GM21367 (cell line): ENCODE measurements at regions not wholly inside any gene's neighbourhood (a gene's known extent, or its start where the extent isn't known, plus 50 kb on each side); places are given as distances from the start of the nearest gene placed in this dataset.
"Not testable (repeated sequence)": the region's sequence is repeated elsewhere in the genome, so short reads cannot be mapped to it uniquely, and the experiment has no call there.

Experiments
- ATAC-seq: cut with Tn5 transposase; IDR thresholded peaks from one replicate; pipeline ENCODE4 v1.9.1; 2021; ENCODE audit not compliant: unreplicated experiment

DNA sequence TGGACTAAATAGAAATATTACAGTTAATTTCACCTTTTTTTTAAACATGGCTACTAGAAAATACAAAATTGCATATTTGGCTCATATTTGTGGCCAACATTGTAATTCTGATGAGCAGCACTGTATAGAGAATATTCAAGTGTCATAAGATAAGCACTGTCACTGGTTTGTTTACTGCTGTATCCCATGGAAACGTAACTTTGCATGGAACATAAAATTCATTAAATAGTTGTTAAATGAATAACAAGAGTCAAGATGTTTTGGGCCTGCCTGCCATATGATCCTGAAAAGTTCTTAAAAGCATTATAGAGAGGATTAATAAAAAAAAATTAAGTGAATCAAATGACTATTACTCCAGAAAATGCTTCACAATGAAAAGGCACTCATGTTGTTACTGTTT, 763.7 kb upstream of the CRIM1 start:
- no peak for ATAC-seq

DNA sequence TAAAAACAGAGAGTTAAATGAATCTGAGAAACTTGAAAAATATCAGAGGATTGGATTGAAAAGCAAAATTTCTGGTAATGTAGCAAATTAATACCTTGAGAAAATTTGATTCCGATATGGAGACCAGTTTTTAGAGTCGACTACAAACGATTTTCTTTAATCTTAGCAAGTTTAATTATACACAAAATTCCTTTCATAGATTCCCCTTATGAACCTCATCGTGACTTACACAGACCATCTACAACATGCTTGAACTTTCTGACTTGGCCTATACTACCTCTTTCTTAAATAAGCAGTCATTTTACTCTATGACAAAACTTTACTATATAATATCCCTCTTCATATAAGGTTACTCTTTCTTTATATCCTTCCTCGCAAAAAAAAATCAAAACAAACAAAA, 769.6 kb upstream of the CRIM1 start:
- no peak for ATAC-seq

DNA sequence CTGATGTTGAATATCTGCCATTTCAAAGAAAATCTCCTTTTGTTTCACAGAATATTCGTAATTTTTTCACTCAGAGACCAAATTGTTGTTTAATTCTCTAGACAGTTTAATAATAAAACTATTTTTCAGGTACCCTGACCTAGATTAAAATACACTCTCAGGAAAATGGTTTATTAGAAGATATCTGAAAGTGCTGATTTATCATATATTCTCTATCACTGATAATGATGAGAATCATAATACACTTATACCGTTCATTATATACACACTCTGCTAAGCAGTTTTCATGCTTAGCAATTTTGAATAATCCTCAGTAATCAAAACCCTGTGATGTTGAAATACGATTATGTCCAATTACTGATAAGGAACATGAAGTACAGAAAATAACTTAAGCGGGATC, 772.9 kb upstream of the CRIM1 start:
- ATAC-seq, result no peak

DNA sequence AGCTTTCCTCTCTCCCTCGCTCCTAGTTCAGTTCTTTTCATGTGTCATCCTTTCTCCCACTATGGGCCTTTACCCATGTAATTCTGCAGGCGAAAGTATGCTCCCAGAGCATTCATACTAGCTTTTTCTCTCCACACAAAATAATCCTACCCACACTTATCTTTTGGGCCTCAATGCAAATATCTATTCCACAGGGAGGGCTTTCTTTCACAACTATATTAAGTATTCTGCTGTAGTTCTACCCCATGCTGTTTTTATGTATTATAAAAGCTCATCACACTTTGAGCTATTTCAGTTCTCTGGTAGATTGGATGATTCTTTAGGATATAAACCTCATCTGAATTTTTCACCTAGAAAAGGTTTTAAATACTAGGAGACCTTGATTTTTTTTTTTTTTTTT, 774.6 kb upstream of the CRIM1 start:
- no peak for ATAC-seq

DNA sequence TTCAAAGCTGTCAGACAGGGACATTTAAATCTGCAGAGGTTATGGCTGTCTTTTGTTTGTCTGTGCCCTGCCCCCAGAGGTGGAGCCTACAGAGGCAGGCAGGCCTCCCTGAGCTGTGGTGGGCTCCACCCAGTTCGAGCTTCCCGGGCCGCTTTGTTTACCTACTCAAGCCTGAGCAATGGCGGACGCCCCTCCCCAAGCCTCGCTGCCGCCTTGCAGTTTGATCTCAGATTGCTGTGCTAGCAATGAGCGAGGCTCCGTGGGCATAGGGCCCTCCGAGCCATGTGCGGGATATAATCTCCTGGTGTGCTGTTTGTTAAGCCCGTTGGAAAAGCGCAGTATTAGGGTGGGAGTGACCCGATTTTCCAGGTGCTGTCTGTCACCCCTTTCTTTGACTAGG, 787.0 kb upstream of the CRIM1 start:
- not testable (repeated sequence) for ATAC-seq

DNA sequence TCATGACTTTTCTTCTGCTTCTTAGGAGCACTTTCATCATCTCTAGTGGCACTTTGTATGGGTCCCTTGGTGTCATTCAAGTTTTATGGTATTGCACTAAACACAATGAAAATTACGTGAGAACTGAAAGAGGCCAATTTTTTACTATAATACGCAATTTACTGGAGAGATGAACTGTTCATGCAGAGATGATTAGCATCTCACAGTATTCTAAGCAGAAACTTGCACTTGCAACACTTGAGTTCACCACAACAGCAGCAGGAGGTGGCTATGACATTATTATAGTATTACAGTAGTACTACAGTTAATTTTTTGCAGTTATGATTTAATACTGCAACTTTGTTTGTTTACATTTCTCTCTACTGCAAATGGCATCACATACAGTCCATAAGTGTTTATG, 793.1 kb upstream of the CRIM1 start:
- ATAC-seq, result no peak

DNA sequence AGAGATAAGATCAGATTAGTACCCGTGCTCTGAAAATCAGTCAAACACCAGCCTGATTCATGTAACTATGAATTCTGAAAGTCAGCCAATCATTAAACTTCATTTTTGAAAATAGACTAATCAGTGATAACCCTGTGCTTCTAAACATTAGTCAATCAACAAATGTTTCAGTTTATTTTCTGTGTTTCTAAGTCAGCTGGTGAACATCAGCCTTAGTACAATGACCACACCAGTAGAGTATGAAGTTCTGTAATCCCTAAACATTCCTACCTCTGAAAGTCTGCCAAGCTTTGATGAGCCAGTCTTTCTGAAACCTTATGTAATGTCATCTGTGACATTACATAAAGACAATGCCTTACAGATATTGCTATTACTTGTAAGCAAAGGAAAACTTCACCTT, 807.4 kb upstream of the CRIM1 start:
- no peak for ATAC-seq

DNA sequence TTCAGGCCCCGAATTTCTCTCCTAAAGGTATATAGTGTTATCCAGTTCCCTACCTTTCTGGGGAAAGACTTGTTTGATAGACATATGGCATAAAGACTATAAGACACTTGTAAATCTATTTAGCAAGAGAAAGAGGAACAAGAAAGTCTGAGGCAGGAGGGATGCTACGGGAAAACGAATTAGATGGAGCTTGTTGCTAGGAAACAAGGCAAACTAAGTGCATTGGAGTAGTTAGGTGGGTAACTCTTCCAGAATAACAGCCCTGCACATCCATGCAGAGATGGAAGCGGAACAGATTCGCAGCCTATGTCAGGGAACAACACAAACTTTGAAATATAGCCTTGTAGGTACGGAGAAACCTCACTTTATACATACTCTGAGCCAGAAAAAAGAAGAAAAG, 810.3 kb upstream of the CRIM1 start:
- no peak for ATAC-seq

DNA sequence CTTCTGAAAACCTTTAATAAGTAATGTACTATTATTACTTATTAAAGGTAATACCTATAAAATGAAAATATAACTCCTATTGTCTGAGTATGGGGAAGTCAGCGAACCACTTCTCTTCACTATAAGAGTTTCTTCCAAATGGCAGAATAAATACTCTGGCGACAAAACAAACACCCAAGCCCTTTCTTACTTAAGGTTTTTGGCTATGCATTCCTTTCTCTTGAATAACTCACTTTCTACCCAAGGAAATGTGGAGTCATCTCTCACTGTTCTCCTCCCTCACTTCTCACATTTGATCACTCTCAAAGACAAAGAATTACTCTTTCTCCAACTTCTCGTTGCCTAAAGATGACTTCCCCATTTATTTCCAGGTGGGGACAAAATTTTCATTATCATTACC, 816.8 kb upstream of the CRIM1 start:
- ATAC-seq, result no peak

DNA sequence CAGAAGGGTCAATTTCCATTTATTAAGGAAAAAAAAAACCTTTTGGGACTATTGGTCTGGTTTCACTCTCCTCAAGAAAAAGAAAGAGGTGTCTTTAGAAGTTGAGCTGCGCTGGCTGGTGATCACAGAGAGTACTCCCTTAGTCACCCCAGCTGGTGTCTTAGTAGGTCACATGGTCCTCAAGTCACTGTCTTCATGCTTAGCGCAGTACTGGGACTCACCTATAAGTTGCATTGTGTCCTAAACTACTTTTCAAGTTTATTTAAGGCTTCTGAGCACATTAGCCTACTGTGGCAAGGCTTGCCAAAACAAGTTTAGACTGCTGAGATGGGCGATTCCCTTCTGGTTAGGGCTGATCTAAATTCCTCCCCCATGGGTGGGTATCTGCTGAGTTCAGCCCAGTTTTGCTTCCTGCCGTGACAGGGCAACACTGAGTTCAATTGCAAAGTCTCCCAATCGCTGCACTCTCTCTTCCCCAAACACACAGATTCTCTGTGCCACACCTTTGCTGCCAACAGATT, 824.9 kb upstream of the CRIM1 start:
- no peak for ATAC-seq

DNA sequence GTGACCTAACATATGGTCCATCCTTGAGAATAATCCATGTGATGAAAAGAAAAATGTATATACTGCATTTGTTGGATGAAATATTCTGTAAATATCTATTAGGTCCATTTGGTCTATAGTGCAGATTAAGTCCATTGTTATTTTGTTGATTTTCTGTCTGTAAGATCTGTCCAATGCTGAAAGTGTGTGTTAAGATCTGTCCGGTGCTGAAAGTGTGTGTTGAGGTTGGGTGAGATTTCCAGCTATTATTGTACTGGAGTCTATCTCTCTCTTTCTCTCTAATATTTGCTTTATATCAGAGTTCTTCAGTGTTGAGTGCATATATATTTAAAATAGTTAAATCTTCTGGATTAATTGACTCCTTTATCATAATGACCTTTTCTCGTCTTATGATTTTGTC, 828.8 kb upstream of the CRIM1 start:
- no peak for ATAC-seq

DNA sequence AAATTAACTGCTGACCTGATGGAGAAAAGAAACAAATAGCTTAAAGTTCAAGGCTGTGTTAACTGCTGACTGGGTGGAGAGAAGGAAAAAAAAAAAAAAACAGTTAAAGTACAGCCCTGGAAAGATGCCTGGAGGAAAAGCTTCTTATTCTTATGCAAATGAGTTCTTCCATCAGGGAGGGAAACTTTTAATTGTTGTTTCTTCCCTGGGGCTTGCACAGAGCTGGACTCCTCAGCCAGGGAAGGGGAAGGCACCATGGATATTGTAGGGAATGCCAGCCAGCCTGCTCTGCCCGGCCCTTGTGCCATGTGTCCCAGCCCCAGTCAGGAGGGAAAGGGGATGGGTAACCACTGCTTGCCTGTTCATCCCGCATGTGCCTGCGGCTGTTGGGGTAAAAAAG, 833.1 kb upstream of the CRIM1 start:
- no peak for ATAC-seq

DNA sequence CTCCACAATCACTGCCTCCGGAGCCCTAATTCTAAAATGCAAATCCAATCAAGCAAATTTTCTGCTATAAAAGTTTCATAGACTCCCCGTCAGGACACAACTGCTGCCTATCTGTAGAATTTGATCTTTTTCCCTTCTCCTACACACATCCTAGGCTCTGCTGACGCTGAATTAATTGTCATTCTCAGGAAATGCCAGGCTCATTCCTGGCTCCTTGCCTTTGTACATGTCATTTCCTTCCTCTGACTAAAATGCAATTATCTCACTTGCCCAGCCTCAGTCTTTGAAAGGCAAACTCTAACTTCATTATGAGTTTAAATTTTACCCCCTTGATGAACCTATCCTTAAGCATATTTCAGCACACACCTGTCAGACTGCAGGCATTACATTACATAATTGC, 844.9 kb upstream of the CRIM1 start:
- ATAC-seq, result no peak

DNA sequence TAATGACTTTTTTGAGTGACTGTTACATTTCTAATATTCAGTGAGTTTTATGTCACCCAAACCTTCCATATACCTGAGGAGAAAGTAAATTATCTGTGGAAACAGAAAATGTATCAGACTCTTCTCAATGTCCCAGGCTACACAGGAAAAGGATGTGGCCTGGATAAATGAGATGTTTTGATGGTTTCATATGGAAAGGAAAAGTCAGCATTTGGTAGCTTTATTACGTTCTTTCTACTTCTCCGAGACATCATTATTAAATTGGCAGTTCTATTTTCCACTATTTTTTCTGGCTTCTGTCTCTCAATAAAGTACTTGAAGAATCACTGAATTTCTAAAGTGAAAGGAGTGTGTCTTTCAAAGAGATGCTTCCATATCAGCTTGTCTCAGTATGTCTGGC, 847.0 kb upstream of the CRIM1 start:
- no peak for ATAC-seq

DNA sequence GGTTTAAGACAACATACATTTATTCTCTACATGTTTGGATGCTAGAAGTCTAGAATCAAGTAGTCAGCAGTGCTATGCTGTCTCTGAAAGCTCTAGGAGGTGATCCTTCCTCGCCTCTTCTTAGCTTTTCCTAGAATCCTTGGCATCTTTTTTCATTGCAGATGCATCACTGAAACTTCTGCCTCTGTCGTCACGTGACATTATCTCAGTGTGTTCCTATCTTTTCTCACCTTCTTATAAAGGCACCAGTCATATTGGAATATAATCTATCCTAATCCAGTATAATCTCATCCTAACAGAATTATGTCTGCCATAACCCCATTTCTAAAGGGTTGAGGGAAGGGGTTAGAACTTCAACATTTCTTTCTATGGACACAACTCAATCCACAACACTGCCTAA, 851.2 kb upstream of the CRIM1 start:
- ATAC-seq, result no peak

DNA sequence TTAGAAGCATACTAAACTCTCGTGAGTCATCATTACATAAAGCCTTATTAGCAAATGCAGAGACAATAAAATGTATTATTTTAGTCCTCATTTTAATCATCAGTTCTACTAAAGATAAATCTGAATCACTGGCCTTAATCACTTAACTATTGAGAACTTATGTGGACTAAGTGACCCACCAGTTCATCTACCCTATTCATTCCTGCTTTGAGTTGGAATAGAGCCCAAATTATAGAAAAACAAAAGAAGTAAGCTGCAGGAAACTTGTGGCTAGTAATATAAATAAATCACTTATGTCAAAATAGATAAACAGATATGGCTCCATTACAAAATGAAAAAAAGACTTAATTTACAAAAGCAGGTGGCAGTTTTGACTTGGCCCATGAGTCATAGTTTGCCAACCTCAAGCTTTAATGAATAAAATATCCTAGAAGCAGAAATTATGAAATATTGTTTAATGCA, 851.8 kb upstream of the CRIM1 start:
- no peak for ATAC-seq

DNA sequence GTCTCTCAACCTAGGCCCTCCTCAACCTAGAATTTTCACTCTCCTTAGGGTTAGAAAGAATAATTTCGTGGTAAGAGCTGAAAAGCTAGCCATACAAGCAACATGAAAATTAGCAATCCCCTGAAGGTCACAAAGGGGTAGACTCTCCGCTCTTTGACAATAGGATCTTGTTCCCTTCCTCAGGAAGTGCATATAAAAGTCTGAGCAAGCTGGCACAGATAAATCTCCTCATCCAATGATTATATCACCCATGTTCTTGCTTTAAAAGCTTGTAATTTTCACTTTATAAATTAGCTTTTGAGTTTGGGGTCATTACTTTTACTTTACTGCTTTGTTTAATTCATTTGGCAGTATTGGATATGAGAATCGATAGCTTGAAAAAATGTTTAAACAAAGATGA, 852.3 kb upstream of the CRIM1 start:
- ATAC-seq, result no peak

DNA sequence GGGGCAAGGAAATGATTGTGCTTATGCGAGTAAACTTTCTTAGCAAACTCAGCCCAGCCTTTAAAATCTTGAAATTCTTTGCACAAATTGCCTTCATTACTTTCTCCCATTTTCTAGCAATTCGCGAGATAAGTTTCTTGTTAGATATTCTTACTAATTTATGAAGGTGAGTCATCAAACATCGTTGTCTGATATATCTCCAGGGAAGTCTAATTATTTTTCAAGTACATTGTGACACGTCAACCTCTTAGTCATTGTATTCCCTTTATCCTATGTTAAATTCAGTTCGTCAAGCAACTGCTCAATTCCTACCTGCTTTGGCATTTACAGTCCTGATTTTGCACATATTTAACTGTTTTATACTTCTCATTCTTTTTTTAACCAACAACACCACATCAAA, 854.5 kb upstream of the CRIM1 start:
- no peak for ATAC-seq

DNA sequence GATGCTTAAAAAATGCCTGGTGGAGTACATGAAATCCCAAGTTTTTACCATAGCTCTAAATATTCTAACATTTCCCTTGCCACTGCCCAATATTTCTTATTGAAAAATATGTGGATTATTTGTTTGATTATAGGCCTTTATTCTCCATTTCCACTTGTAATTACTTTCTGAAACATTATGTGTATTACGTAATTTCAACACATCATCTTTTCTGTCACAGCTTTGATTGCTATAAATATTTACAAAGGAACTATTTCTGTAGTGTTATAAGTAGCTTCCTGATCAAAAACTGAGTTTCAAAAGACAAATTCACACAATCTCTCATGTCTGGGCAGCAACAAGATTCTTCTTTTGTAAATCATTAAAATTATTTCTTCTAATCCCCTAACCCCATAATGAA, 859.6 kb upstream of the CRIM1 start:
- no peak for ATAC-seq

DNA sequence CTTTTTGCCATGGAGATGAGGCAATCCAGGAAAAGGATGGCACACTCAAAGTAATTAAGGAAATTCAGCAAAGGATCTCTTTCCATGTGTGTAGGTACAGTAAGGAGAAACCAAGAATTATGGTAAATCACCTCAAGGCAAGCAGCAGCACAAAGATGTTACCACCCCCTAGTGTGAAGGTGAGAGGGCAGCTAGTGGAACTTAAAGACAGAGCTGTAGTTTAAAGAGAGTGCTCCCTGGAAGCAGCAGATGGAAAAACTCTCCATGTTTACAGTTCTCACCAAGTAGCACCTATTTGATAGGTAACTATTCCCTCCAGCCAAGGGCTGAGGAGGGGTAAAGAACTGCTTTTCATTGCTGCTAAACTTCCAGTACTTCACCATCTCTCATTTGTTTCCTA, 860.4 kb upstream of the CRIM1 start:
- no peak for ATAC-seq

DNA sequence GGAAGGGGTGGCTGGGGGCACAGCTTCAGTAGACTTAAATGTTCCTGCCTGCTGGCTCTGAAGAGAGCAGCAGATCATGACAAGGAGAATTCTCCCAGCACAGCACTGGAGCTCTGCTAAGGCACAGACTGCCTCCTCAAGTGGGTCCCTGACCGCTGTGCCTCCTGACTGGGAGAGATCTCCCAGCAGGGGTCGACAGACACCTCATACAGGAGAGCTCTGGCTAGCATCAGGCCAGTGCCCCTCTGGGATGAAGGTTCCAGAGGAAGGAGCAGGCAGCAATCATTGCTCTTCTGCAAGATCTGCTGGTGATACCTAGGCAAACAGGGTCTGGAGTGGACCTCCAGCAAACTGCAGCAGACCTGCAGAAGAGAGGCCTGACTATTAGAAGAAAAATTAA, 877.5 kb upstream of the CRIM1 start:
- ATAC-seq, result not testable (repeated sequence)

DNA sequence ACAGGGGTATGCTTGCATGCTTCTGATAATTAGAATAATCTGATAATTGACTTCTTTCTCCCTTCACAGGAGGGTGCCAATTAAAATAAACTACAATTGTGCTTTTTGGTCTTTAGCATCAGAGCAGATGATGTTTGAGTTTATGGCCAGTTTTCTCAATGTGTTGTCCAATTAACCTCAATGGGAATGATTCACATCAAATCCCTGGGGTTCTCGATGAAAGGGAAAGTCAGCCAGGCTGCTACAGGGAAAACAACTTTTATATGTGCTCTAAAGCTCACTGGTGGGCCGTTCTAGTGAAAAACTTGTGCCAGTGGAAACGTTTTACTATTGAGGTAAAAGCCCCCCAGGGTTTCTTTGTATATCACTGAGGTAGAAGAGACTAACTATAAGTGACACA, 887.3 kb upstream of the CRIM1 start:
- no peak for ATAC-seq

DNA sequence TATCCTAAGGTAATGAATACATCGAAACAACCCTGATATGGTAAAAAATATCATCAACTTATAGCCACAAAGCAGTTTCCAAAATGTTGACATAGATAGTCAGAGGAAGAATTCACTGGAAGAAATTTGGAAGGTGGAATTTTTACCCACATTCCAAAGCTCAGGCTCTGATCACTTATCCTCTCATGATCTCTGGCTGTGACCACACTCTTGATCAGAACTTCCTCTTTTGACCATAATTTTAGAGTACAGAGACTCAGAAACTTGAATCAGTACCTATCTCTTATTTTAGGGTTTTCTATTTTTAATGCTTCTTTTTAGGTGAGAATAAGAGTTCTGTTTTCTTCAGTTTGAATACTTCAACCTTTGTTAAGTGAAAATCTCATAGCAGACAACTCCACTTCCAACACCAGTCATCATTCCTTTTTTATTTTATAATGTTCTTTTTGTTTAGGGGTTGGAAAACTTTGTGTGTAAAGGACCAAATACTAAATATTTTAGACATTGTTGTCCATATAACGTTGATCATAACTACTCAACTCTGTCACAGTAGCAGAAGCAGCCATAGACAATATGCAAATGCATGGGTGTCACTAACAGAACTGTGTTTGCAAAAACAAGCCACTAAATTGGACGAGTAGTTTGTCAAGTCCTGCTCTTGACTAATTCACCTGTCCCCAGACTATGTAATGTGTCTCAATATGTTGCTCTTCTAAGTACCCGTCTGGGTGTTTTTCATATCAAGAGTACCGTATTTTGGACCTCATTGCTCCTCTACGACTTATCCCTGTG, 891.6 kb upstream of the CRIM1 start:
- ATAC-seq, result no peak
